Vagina (tissue), 2 donors: ENCODE measurements at regions not wholly inside any gene's neighbourhood (a gene's known extent, or its start where the extent isn't known, plus 50 kb on each side); places are given as distances from the start of the nearest gene placed in this dataset.

Experiments used
- CTCF ChIP-seq, 3 experiments: fragments of 450-650 bp in 2 of 3; fragments of 200-600 bp in 1 of 3; sonication (generic) in 1 of 3; IDR thresholded peaks; one replicate each; pipeline ENCODE4 v1.5.1; 2017 to 2019; ENCODE audit warnings: antibody characterized with exemption in 3 of 3, mild to moderate bottlenecking in 2 of 3, moderate library complexity in 2 of 3
- POLR2A ChIP-seq, 2 donors: fragments of 450-650 bp; IDR thresholded peaks; one replicate each; pipeline ENCODE4 v1.6.1; 2017; ENCODE audit warnings: antibody characterized with exemption in 2 of 2, mild to moderate bottlenecking in 2 of 2, moderate library complexity in 2 of 2
- POLR2AphosphoS5 ChIP-seq, 2 donors: sonication (generic); formaldehyde crosslinking; IDR thresholded peaks; one replicate each; pipeline ENCODE4 v1.9.0; 2017; ENCODE audit warnings: antibody characterized with exemption in 2 of 2, mild to moderate bottlenecking in 2 of 2, low read depth in 1 of 2; ENCODE audit not compliant: insufficient read depth in 1 of 2

- no peak for TF ChIP-seq POLR2A (IDR thresholded peaks at IDR 0.05)
- TF ChIP-seq CTCF (IDR thresholded peaks at IDR 0.05) = no peak
- no peak for TF ChIP-seq POLR2AphosphoS5 (IDR thresholded peaks at IDR 0.05; ENCODE audit: insufficient read depth in 1 of 2, low read depth in 1 of 2)
These were observed 66.5 kb upstream of the IRX3 start for GRCh38 chr16:54353097-54353496.
